ENCODE measurements at regions not wholly inside any gene's neighbourhood (a gene's known extent, or its start where the extent isn't known, plus 50 kb on each side); places are given as distances from the start of the nearest gene placed in this dataset.
"Not testable (repeated sequence)": the region's sequence is repeated elsewhere in the genome, so short reads cannot be mapped to it uniquely, and the experiment has no call there.

DNA sequence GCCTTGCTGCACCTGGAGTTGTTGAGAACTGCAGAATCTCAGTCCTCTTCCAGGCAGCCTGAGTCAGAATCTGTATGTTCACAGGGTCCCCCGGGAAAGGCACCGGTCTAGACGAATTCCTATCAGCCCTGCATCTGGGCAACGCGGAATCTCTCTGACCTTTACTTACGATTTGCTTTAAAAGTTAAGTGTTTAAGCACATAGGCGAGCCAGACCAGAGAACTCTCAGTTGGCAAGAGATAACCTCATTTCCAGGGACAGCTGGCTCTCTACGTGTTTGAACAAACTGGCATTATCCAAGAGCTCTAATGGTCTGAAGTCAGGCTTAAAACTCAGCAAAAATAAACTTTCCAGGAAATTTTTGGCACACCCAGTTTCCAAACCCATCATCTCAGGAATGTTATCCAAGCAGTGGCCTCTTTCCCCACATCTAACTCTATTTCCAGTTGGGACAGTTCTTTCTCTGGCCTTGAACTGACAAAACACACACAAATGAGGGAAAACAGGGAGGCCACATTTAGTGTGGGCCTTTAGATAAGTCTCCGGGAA, 53.4 kb downstream of the HES1 start:
- no peak for DNase-seq (ENCODE audit: extremely low spot score)
- POLR2A ChIA-PET = no interaction called here
- TF ChIP-seq CTCF (IDR thresholded peaks at IDR 0.05; ENCODE audit: control extremely low read depth, extremely low read depth, low read depth, missing control alignments) = no peak
- CTCF ChIA-PET = no interaction called here

GRCh38 chr3:194191850-194192249, 55.9 kb downstream of the HES1 start:
- CTCF ChIA-PET; POLR2A ChIA-PET; DNase-seq (ENCODE audit: extremely low spot score): not testable (repeated sequence)

DNA sequence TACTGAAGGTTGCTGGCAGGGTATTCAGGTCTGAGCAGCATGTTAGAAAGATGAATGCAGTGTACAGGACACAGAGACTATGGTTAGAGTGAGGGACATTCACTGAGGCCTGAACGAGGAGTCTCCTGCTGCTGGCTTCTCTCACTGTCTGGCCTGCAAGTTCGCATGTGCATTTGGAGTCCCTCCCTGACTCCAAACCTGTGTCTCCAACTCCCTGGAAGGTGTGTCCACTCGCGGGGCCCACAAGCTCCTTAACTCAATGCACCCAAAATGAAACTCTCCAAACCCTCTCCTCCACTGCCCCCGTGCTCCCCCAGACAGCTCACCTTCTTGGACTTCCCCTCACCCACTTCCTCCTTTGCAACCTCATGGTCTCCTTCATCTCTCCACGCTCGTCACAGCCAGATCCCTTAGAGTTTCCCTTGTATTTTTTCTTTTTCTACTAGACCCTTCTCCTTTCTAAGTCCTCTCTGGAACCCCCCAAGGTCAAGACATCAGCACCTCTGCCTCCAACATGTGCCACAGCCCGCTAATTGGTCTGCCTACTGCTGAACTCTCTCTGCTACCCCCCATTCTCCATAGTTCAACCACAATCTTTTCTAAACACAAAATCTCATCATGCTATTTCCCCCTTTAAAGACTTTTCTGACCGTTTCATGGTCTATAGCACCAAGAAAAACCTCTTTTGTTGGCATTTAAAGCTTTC, 58.3 kb downstream of the HES1 start:
- peak; percentile 42 for DNase-seq (ENCODE audit: extremely low spot score)
- POLR2A ChIA-PET = no interaction called here

GRCh38 chr3:194194757-194195085, 58.8 kb downstream of the HES1 start:
- TF ChIP-seq CTCF (IDR thresholded peaks at IDR 0.05; ENCODE audit: control extremely low read depth, extremely low read depth, low read depth, missing control alignments) = no peak
- ChIA-PET CTCF (interaction anchor here (0.9 to 1.2 kb wide), 3 partner anchors 12 to 121 kb away, joined by 3 read pairs; no protein-coding TSS in a partner anchor), POLR2A (no interaction called here)
- no peak for DNase-seq (ENCODE audit: extremely low spot score)

More for the DNA sequence above, 58.3 kb downstream of the HES1 start:
- CTCF ChIA-PET = interaction anchor here (0.9 to 1.1 kb wide), 2 partner anchors 12 to 122 kb away, joined by 3 read pairs; no protein-coding TSS in a partner anchor
- TF ChIP-seq CTCF (IDR thresholded peaks at IDR 0.05; ENCODE audit: control extremely low read depth, extremely low read depth, low read depth, missing control alignments) = no peak

GRCh38 chr3:194195611-194196010, 59.7 kb downstream of the HES1 start:
- no peak for DNase-seq (ENCODE audit: extremely low spot score)
- CTCF ChIA-PET = interaction anchor here (1.2 kb wide), 1 partner anchor 13 kb away, joined by 3 read pairs; no protein-coding TSS in a partner anchor
- no peak for TF ChIP-seq CTCF (IDR thresholded peaks at IDR 0.05; ENCODE audit: control extremely low read depth, extremely low read depth, low read depth, missing control alignments)
- POLR2A ChIA-PET = no interaction called here

GRCh38 chr3:194196876-194197275, 60.9 kb downstream of the HES1 start:
- DNase-seq (ENCODE audit: extremely low spot score) = no peak
- CTCF ChIA-PET = no interaction called here
- POLR2A ChIA-PET = no interaction called here
- TF ChIP-seq CTCF (IDR thresholded peaks at IDR 0.05; ENCODE audit: control extremely low read depth, extremely low read depth, low read depth, missing control alignments) = no peak

- POLR2A ChIA-PET = no interaction called here
- CTCF ChIA-PET = no interaction called here
- no peak for TF ChIP-seq CTCF (IDR thresholded peaks at IDR 0.05; ENCODE audit: control extremely low read depth, extremely low read depth, low read depth, missing control alignments)
These were observed 61.5 kb downstream of the HES1 start for GRCh38 chr3:194197396-194197960.

More at GRCh38 chr3:194197396-194197960, 61.5 kb downstream of the HES1 start:
- DNase-seq (ENCODE audit: extremely low spot score) = no peak
